HepG2 (cell line): ENCODE measurements at regions not wholly inside any gene's neighbourhood (a gene's known extent, or its start where the extent isn't known, plus 50 kb on each side); places are given as distances from the start of the nearest gene placed in this dataset.
A peak's percentile ranks its signal among the peaks of the same experiment; 100 is the strongest.
"Not testable (repeated sequence)": the region's sequence is repeated elsewhere in the genome, so short reads cannot be mapped to it uniquely, and the experiment has no call there.

Experiments
- ATAC-seq: fragments of 200-7000 bp; cut with Tn5 transposase; 3 replicates; pipeline ENCODE4 v1.9.1; 2020; ENCODE audit warnings: mild to moderate bottlenecking, moderate library complexity
- BruUV-seq: library from RNA; stranded (reverse); fragments of 400-500 nt; replicated peaks from 2 replicates; lab custom pipeline; 2021; lab: Mats Ljungman, UMichigan
- CTCF ChIA-PET: fragments of 300-600 bp; formaldehyde crosslinking; extraction: SDS; loops from one replicate; lab custom pipeline; 2021; ENCODE audit warnings: low total read pairs, inconsistent platforms, low intra/inter-chr PET ratio; lab: Yijun Ruan, JAX
- POLR2A ChIA-PET: fragments of 350-600 bp; sonication (Branson Sonifier 250); formaldehyde crosslinking; loops from one replicate; lab custom pipeline; 2020; ENCODE audit warnings: antibody characterized with exemption, inconsistent platforms; lab: Yijun Ruan, JAX
- DNase-seq: peaks from one replicate; pipeline ENCODE4 v3.0.0-alpha.2; 2015; ENCODE audit warnings: low spot score
- FAIRE-seq: peaks from 3 replicates; lab custom pipeline; 2011; peaks lifted over from hg19 to GRCh38; lab: Jason Lieb, UNC
- H2AFZ ChIP-seq: one replicate; pipeline ENCODE4 v1.6.1; 2011; ENCODE audit warnings: low read length, inconsistent platforms
- H3K27ac ChIP-seq: fragments of 300-600 bp; 3 replicates; pipeline ENCODE4 v1.8.0; 2011; ENCODE audit warnings: mixed run types, mild to moderate bottlenecking, mixed read lengths, low read length, inconsistent platforms; ENCODE audit not compliant: insufficient read depth; ENCODE audit errors: extremely low read length
- H3K27me3 ChIP-seq, 2 experiments: fragments of 200-600 bp in 1 of 2; 2 replicates in 1 of 2; 3 replicates in 1 of 2; pipeline versions ENCODE4 v1.6.0 to v1.8.0; 2011; ENCODE audit warnings: low read length in 2 of 2, mild to moderate bottlenecking in 2 of 2, moderate library complexity in 2 of 2, inconsistent platforms in 1 of 2; ENCODE audit not compliant: insufficient read depth in 2 of 2, control insufficient read depth in 1 of 2
- H3K36me3 ChIP-seq, 2 experiments: fragments of 200-600 bp in 1 of 2; replicated peaks in 1 of 2; 2 replicates in 1 of 2; 3 replicates in 1 of 2; pipeline versions ENCODE4 v1.5.1 to v1.8.0; 2011; ENCODE audit warnings: low read length in 2 of 2, inconsistent platforms in 1 of 2; ENCODE audit not compliant: insufficient read depth in 2 of 2, control insufficient read depth in 1 of 2
- H3K4me1 ChIP-seq: 2 replicates; pipeline ENCODE4 v1.5.1; 2012; ENCODE audit warnings: low read length, inconsistent platforms; ENCODE audit not compliant: insufficient read depth
- H3K4me2 ChIP-seq: 2 replicates; pipeline ENCODE4 v1.6.0; 2011; ENCODE audit warnings: low read depth, low read length, inconsistent platforms
- H3K4me3 ChIP-seq, 3 experiments: fragments of 200-600 bp in 1 of 3; sonication (generic), shearing (Covaris generic) in 1 of 3; replicated peaks in 1 of 3; 2 replicates each; pipeline ENCODE4 v1.5.1; 2011 to 2016; ENCODE audit warnings: low read length in 3 of 3, inconsistent platforms in 2 of 3, low read depth in 2 of 3, mild to moderate bottlenecking in 2 of 3, control low read depth in 1 of 3, mixed read lengths in 1 of 3; ENCODE audit not compliant: insufficient read depth in 1 of 3
- H3K79me2 ChIP-seq: one replicate; pipeline ENCODE4 v1.6.1; 2011; ENCODE audit warnings: low read length, inconsistent platforms; ENCODE audit not compliant: insufficient read depth
- H3K9ac ChIP-seq: 2 replicates; pipeline ENCODE4 v1.6.0; 2011; ENCODE audit warnings: mild to moderate bottlenecking, low read depth, low read length, inconsistent platforms; ENCODE audit not compliant: insufficient read depth
- H3K9me3 ChIP-seq: 2 replicates; pipeline ENCODE4 v1.5.1; 2012; ENCODE audit warnings: mild to moderate bottlenecking, low read length
- H4K20me1 ChIP-seq: 2 replicates; pipeline ENCODE4 v1.6.0; 2011; ENCODE audit warnings: inconsistent platforms, mild to moderate bottlenecking, low read length, moderate library complexity; ENCODE audit not compliant: insufficient read depth
- GABPB1 ChIP-seq: IDR thresholded peaks from 2 replicates; pipeline ENCODE4 v1.6.1; 2016; ENCODE audit warnings: mild to moderate bottlenecking, missing genetic modification reagents, moderate library complexity, missing compliant biosample characterization
- ZNF160 ChIP-seq: sonication (generic); formaldehyde crosslinking; IDR thresholded peaks from 2 replicates; pipeline ENCODE4 v1.8.0; 2022; ENCODE audit warnings: mild to moderate bottlenecking, inconsistent platforms, missing genetic modification reagents
- WGBS: methylation state at CpG from one replicate; pipeline ENCODE4 v1.1.6; 2017; ENCODE audit warnings: low lambda C conversion rate; 5-methylcytosine and 5-hydroxymethylcytosine counted together
- in situ Hi-C: cut with HindIII; loops from 2 replicates; pipeline ENCODE4 v1.10.0; 2017; ENCODE audit warnings: low pct_unique_long_range_greater_than_20kb; ENCODE audit not compliant: extremely low pct_ligation_motif_present
- intact Hi-C: fragments of 100-400 bp; cut with micrococcal nuclease; formaldehyde crosslinking; loops from one replicate; pipeline ENCODE4 v1.10.0; 2022; ENCODE audit not compliant: unreplicated experiment

DNA sequence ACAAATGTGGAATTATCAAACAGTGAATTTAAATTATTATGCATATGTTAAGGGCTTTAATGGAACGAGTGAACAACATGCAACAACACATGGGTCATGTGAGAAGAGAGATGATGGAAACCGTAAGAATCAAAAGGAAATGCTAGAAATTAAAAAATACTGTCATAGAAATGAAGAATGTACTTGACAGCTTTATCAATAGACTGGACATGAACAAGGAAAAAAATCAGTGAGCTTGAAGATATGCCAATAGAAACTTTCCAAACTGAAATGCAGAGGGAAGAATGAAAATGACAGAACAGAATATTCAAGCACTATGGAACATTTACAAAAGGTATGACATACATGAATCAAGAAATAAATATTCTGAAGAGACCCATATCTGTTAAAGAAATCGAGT, 117.7 kb upstream of the KCNJ3 start:
- H3K4me3 ChIP-seq = no peak overlapping the region
- no peak overlapping the region for H3K4me2 ChIP-seq
- intact Hi-C loops (no loop called here), in situ Hi-C loops (no loop called here)
- no peaks in the 10 kb centered on the region for H3K27me3 ChIP-seq
- no peak for FAIRE-seq
- ChIA-PET POLR2A (no interaction called here), CTCF (no interaction called here)
- no peaks in the 10 kb centered on the region for H3K4me1 ChIP-seq
- H3K79me2 ChIP-seq = no peaks in the 10 kb centered on the region
- H2AFZ ChIP-seq = no peak overlapping the region
- H4K20me1 ChIP-seq = no peaks in the 10 kb centered on the region
- DNase-seq = no peak
- no peaks in the 10 kb centered on the region for H3K36me3 ChIP-seq
- H3K9ac ChIP-seq = no peak overlapping the region
- peaks cover 11% of the 10 kb centered on the region; the same call in 1 of the 2 replicates for H3K9me3 ChIP-seq
- TF ChIP-seq ZNF160 (CRISPR knock-in tag) = peak; percentile 97
- no peak for TF ChIP-seq GABPB1 (CRISPR knock-in tag)
- 2% methylated on average over 3 of the region's 3 CpGs for WGBS
- BruUV-seq = no TSS peak
- no peak for ATAC-seq
- no peak overlapping the region for H3K27ac ChIP-seq

DNA sequence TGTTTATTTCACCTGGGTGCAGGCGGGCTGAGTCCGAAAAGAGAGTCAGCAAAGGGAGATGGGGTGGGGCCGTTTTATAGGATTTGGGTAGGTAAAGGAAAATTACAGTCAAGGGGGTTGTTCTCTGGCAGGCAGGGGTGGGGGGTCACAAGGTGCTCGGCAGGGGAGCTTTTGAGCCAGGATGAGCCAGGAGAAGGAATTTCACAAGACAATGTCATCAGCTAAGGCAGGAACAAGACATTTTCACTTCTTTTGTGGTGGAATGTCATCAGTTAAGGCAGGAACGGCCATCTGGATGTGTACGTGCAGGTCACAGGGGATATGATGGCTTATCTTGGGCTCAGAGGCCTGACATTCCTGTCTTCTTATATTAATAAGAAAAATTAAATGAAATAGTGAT, 115.8 kb upstream of the KCNJ3 start:
- intact Hi-C loops = loop anchor here (1.0 kb wide), 1 partner anchor 64 kb away; no protein-coding TSS in a partner anchor
- POLR2A ChIA-PET, BruUV-seq: not testable (repeated sequence)

DNA sequence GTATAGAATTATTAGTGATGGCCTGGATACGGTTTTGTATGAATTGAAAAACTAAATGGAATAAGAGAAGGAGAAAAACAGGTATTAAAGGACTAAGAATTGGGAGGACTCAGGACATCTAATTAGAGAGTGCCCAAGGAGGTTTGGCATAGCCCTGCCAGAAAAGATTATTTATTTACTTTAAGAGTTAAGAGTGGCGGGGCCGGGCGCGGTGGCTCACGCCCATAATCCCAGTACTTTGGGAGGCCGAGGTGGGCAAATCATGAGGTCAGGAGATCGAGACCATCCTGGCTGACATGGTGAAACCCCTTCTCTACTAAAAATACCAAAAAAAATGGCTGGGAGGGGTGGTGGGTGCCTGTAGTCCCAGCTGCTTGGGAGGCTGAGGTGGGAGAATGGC, 115.2 kb upstream of the KCNJ3 start:
- H3K4me3 ChIP-seq, H3K36me3 ChIP-seq, ATAC-seq, CTCF ChIA-PET, intact Hi-C loops, H3K4me2 ChIP-seq, in situ Hi-C loops, H3K27ac ChIP-seq, H3K4me1 ChIP-seq, DNase-seq, H4K20me1 ChIP-seq, FAIRE-seq, H2AFZ ChIP-seq, H3K27me3 ChIP-seq, POLR2A ChIA-PET, H3K9ac ChIP-seq, BruUV-seq, H3K79me2 ChIP-seq: not testable (repeated sequence)
- WGBS = 60% methylated on average over 8 of the region's 8 CpGs
- peaks cover 11% of the 10 kb centered on the region; the same call in 1 of the 2 replicates for H3K9me3 ChIP-seq

More for the DNA sequence above, 115.8 kb upstream of the KCNJ3 start:
- FAIRE-seq, H3K9ac ChIP-seq, H3K36me3 ChIP-seq, H4K20me1 ChIP-seq, H3K4me3 ChIP-seq, DNase-seq, H3K27ac ChIP-seq, H3K4me2 ChIP-seq, H3K27me3 ChIP-seq, ATAC-seq, in situ Hi-C loops, H2AFZ ChIP-seq, H3K4me1 ChIP-seq, H3K79me2 ChIP-seq, CTCF ChIA-PET: not testable (repeated sequence)
- WGBS = 19% methylated on average over 6 of the region's 6 CpGs
- H3K9me3 ChIP-seq = peaks cover 11% of the 10 kb centered on the region; the same call in 1 of the 2 replicates
